ENCODE measurements at regions not wholly inside any gene's neighbourhood (a gene's known extent, or its start where the extent isn't known, plus 50 kb on each side); places are given as distances from the start of the nearest gene placed in this dataset.

DNA sequence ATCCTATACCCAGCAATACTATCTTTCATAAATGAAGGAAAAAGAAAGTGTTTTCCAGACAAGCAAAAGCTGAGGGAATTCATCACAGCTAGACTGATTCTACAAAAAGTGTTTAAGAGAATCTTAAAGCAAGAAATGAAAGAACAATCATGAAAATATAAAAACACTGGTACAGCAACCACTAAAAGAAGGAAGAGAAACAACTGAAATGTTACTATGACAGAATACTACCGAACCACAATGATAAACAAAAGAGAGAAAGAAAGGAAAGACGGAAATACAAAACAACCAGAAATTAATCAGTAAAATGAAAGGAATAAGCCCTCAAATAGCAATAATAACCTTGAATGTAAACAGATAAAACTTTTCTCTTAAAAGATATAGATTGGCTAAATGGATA, 110.8 kb upstream of the AFF2 start:
- no peaks in the 10 kb centered on the region for H3K27me3 ChIP-seq
- no peaks in the 10 kb centered on the region for H3K9me3 ChIP-seq
- WGBS (ENCODE audit: insufficient coverage, low coverage, low lambda C conversion rate, missing lambda C conversion rate), result 40% methylated on average over 1 of the region's 2 CpGs
- H3K27ac ChIP-seq, result no peak overlapping the region
- intact Hi-C loops (cut with DNase I), result no loop called here
- ATAC-seq, result no peak
- TF ChIP-seq POLR2A (IDR thresholded peaks at IDR 0.05), result no peak
- TF ChIP-seq, protein P1, sequence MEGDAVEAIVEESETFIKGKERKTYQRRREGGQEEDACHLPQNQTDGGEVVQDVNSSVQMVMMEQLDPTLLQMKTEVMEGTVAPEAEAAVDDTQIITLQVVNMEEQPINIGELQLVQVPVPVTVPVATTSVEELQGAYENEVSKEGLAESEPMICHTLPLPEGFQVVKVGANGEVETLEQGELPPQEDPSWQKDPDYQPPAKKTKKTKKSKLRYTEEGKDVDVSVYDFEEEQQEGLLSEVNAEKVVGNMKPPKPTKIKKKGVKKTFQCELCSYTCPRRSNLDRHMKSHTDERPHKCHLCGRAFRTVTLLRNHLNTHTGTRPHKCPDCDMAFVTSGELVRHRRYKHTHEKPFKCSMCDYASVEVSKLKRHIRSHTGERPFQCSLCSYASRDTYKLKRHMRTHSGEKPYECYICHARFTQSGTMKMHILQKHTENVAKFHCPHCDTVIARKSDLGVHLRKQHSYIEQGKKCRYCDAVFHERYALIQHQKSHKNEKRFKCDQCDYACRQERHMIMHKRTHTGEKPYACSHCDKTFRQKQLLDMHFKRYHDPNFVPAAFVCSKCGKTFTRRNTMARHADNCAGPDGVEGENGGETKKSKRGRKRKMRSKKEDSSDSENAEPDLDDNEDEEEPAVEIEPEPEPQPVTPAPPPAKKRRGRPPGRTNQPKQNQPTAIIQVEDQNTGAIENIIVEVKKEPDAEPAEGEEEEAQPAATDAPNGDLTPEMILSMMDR (IDR thresholded peaks at IDR 0.05), result no peak
- no peaks in the 10 kb centered on the region for H3K4me1 ChIP-seq
- no peak overlapping the region for H3K4me3 ChIP-seq
- no peak for DNase-seq
- H3K36me3 ChIP-seq, result no peaks in the 10 kb centered on the region

DNA sequence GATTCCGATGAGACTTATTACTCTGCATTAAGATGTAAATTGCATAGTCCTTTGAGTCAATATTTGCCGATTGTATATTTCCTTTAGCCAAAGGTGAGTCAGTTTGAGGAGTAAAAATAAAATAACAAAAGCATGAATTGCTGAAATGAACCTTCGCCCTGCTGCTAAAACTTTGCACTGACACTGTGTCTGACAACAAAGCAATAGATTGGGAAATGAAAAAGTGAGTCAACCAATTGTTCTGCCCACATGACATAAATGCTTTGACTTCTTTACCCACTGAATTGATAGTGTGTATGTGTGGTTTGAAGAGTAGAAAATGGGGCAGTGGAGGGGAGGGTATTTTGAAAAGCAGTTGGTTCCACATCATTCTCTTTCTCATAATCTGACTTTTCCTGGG, 88.4 kb upstream of the AFF2 start:
- Histone ChIP-seq H3K27me3 (no peaks in the 10 kb centered on the region), H3K36me3 (no peaks in the 10 kb centered on the region), H3K4me1 (no peaks in the 10 kb centered on the region), H3K4me3 (no peak overlapping the region), H3K9me3 (no peaks in the 10 kb centered on the region), H3K27ac (no peak overlapping the region)
- intact Hi-C loops (cut with DNase I), result no loop called here
- no peak for DNase-seq
- ATAC-seq, result no peak
- WGBS (ENCODE audit: insufficient coverage, low coverage, low lambda C conversion rate, missing lambda C conversion rate), result 37% methylated on average over 3 of the region's 3 CpGs
- TF ChIP-seq POLR2A (IDR thresholded peaks at IDR 0.05), result no peak
- TF ChIP-seq, protein P1 (IDR thresholded peaks at IDR 0.05), result no peak

DNA sequence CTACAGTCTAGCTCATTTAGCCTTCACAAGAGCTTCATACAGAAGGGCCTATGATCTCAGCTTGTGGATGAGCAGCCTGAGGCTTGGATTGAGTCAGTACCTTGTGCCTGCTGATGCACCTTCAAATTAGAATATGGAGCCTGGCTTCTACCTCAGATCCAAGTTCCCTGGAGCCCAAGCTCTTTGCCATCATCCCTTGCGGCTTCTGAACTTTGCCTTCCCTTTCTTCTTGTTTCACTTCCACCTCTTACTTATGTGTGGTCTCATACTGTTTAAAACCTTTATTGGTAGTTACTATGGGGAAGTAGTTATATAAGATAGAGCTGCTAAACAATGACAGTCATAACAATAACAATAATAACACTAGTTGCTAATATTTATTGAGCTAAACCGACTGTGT, 84.3 kb upstream of the AFF2 start:
- Histone ChIP-seq H3K36me3 (no peaks in the 10 kb centered on the region), H3K9me3 (no peaks in the 10 kb centered on the region), H3K27me3 (no peaks in the 10 kb centered on the region), H3K4me3 (no peak overlapping the region), H3K4me1 (no peaks in the 10 kb centered on the region), H3K27ac (no peak overlapping the region)
- no peak for TF ChIP-seq POLR2A (IDR thresholded peaks at IDR 0.05)
- TF ChIP-seq, protein P1 (IDR thresholded peaks at IDR 0.05), result no peak
- ATAC-seq (no peak), DNase-seq (no peak)
- intact Hi-C loops (cut with DNase I), result no loop called here
- WGBS (ENCODE audit: insufficient coverage, low coverage, low lambda C conversion rate, missing lambda C conversion rate), result 58% methylated on average over 2 of the region's 2 CpGs

DNA sequence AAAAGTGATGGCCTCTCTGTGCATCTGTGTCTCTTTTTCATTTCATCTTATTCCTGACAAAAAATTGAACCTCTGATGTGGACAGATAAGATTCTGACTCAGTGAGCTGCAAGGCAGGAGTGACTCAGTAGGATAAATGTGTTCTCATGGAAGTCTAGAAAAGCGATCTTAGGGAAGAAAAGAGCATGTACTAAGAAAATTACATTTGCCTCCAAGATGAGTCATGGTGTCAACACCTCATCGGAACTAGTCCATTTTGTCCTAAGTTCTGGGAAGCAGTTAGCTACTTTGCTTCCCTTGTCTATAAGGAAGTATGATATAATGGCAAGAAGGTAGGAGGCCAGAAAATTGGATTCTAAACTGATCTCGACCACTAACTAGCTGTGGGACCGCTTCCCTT, 83.5 kb upstream of the AFF2 start:
- Histone ChIP-seq H3K4me3 (no peak overlapping the region), H3K4me1 (no peaks in the 10 kb centered on the region), H3K9me3 (no peaks in the 10 kb centered on the region), H3K36me3 (no peaks in the 10 kb centered on the region), H3K27ac (no peak overlapping the region), H3K27me3 (no peaks in the 10 kb centered on the region)
- 58% methylated on average over 4 of the region's 4 CpGs for WGBS (ENCODE audit: insufficient coverage, low coverage, low lambda C conversion rate, missing lambda C conversion rate)
- ATAC-seq (no peak), DNase-seq (no peak)
- intact Hi-C loops (cut with DNase I), result no loop called here
- TF ChIP-seq POLR2A (IDR thresholded peaks at IDR 0.05), result no peak
- TF ChIP-seq, protein P1 (IDR thresholded peaks at IDR 0.05), result no peak

DNA sequence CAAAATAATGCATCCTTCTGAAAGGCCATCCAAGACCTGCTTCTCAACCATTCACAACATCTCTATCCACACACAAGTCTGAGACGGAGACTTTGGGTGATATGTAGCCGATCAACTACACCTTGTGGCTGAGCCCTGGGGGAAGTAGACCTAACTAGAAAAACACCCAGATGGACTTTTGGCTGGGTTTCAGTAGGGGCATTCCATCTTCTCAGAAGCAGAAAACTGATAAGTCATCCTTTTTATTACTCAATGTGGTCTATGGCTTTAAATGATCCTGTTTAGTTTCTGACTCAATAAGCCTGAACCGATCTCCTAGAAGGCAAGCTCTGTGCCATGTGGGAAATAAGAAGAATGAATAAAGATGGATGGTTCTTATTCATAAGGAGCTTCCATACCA, 82.5 kb upstream of the AFF2 start:
- Histone ChIP-seq H3K36me3 (no peaks in the 10 kb centered on the region), H3K27me3 (no peaks in the 10 kb centered on the region), H3K4me1 (no peaks in the 10 kb centered on the region), H3K27ac (no peak overlapping the region), H3K4me3 (no peak overlapping the region), H3K9me3 (no peaks in the 10 kb centered on the region)
- intact Hi-C loops (cut with DNase I), result no loop called here
- 53% methylated on average over 3 of the region's 3 CpGs for WGBS (ENCODE audit: insufficient coverage, low coverage, low lambda C conversion rate, missing lambda C conversion rate)
- DNase-seq (no peak), ATAC-seq (no peak)
- TF ChIP-seq, protein P1 (IDR thresholded peaks at IDR 0.05), result no peak
- no peak for TF ChIP-seq POLR2A (IDR thresholded peaks at IDR 0.05)
